ENCODE measurements at regions not wholly inside any gene's neighbourhood (a gene's known extent, or its start where the extent isn't known, plus 50 kb on each side); places are given as distances from the start of the nearest gene placed in this dataset.

- peaks cover 8% of the 10 kb centered on the region for H3K4me1 ChIP-seq (ENCODE audit: insufficient read depth)
- no peaks in the 10 kb centered on the region for H3K9me2 ChIP-seq (ENCODE audit: insufficient read depth)
- no peaks in the 10 kb centered on the region for H3K36me3 ChIP-seq (ENCODE audit: insufficient read depth)
- H3K27me3 ChIP-seq (ENCODE audit: insufficient read depth), result no peaks in the 10 kb centered on the region
- ATAC-seq, result no peak
- no peak for DNase-seq (ENCODE audit: low spot score)
- no peaks in the 10 kb centered on the region for H3K9me3 Mint-ChIP-seq
- H2AFZ ChIP-seq, result no peak overlapping the region
- no peak overlapping the region for H3K27ac Mint-ChIP-seq
- H3K36me3 Mint-ChIP-seq (ENCODE audit: low read depth), result no peaks in the 10 kb centered on the region
- peaks cover 3% of the 10 kb centered on the region for H3K27me3 Mint-ChIP-seq (ENCODE audit: insufficient read depth, low read depth, poor library complexity)
- H3K4me3 Mint-ChIP-seq, result no peak overlapping the region
- H3K79me2 ChIP-seq (replicated peaks; ENCODE audit: insufficient read depth), result no peaks in the 10 kb centered on the region
- no peak overlapping the region for H3K4me2 ChIP-seq
- no peak overlapping the region for H3K27ac ChIP-seq (ENCODE audit: low read depth)
- TF ChIP-seq, protein P1, sequence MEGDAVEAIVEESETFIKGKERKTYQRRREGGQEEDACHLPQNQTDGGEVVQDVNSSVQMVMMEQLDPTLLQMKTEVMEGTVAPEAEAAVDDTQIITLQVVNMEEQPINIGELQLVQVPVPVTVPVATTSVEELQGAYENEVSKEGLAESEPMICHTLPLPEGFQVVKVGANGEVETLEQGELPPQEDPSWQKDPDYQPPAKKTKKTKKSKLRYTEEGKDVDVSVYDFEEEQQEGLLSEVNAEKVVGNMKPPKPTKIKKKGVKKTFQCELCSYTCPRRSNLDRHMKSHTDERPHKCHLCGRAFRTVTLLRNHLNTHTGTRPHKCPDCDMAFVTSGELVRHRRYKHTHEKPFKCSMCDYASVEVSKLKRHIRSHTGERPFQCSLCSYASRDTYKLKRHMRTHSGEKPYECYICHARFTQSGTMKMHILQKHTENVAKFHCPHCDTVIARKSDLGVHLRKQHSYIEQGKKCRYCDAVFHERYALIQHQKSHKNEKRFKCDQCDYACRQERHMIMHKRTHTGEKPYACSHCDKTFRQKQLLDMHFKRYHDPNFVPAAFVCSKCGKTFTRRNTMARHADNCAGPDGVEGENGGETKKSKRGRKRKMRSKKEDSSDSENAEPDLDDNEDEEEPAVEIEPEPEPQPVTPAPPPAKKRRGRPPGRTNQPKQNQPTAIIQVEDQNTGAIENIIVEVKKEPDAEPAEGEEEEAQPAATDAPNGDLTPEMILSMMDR (conservative IDR thresholded peaks at IDR 0.05; ENCODE audit: low read depth in 2 of 2), result no peak
- TF ChIP-seq ETS1 (IDR thresholded peaks at IDR 0.05) (no peak), NANOG (IDR thresholded peaks at IDR 0.05; ENCODE audit: borderline replicate concordance) (no peak), CREB1 (CRISPR knock-in tag; IDR thresholded peaks at IDR 0.05; ENCODE audit: low read depth) (no peak), POLR2AphosphoS5 (IDR thresholded peaks at IDR 0.05; ENCODE audit: low read depth) (no peak), JUNB (IDR thresholded peaks at IDR 0.05; ENCODE audit: unreplicated experiment) (no peak), ZNF331 (CRISPR knock-in tag; IDR thresholded peaks at IDR 0.05; ENCODE audit: low read depth) (no peak), STAT1 (IDR thresholded peaks at IDR 0.05; ENCODE audit: unreplicated experiment) (no peak), ZNF114 (CRISPR knock-in tag; IDR thresholded peaks at IDR 0.05) (no peak), EZH2phosphoT487 (IDR thresholded peaks at IDR 0.05; ENCODE audit: unreplicated experiment) (no peak), REST (IDR thresholded peaks at IDR 0.05; ENCODE audit: unreplicated experiment) (no peak), EZH2 (IDR thresholded peaks at IDR 0.05; ENCODE audit: low read depth, unreplicated experiment) (no peak)
- TF ChIP-seq, protein P2, sequence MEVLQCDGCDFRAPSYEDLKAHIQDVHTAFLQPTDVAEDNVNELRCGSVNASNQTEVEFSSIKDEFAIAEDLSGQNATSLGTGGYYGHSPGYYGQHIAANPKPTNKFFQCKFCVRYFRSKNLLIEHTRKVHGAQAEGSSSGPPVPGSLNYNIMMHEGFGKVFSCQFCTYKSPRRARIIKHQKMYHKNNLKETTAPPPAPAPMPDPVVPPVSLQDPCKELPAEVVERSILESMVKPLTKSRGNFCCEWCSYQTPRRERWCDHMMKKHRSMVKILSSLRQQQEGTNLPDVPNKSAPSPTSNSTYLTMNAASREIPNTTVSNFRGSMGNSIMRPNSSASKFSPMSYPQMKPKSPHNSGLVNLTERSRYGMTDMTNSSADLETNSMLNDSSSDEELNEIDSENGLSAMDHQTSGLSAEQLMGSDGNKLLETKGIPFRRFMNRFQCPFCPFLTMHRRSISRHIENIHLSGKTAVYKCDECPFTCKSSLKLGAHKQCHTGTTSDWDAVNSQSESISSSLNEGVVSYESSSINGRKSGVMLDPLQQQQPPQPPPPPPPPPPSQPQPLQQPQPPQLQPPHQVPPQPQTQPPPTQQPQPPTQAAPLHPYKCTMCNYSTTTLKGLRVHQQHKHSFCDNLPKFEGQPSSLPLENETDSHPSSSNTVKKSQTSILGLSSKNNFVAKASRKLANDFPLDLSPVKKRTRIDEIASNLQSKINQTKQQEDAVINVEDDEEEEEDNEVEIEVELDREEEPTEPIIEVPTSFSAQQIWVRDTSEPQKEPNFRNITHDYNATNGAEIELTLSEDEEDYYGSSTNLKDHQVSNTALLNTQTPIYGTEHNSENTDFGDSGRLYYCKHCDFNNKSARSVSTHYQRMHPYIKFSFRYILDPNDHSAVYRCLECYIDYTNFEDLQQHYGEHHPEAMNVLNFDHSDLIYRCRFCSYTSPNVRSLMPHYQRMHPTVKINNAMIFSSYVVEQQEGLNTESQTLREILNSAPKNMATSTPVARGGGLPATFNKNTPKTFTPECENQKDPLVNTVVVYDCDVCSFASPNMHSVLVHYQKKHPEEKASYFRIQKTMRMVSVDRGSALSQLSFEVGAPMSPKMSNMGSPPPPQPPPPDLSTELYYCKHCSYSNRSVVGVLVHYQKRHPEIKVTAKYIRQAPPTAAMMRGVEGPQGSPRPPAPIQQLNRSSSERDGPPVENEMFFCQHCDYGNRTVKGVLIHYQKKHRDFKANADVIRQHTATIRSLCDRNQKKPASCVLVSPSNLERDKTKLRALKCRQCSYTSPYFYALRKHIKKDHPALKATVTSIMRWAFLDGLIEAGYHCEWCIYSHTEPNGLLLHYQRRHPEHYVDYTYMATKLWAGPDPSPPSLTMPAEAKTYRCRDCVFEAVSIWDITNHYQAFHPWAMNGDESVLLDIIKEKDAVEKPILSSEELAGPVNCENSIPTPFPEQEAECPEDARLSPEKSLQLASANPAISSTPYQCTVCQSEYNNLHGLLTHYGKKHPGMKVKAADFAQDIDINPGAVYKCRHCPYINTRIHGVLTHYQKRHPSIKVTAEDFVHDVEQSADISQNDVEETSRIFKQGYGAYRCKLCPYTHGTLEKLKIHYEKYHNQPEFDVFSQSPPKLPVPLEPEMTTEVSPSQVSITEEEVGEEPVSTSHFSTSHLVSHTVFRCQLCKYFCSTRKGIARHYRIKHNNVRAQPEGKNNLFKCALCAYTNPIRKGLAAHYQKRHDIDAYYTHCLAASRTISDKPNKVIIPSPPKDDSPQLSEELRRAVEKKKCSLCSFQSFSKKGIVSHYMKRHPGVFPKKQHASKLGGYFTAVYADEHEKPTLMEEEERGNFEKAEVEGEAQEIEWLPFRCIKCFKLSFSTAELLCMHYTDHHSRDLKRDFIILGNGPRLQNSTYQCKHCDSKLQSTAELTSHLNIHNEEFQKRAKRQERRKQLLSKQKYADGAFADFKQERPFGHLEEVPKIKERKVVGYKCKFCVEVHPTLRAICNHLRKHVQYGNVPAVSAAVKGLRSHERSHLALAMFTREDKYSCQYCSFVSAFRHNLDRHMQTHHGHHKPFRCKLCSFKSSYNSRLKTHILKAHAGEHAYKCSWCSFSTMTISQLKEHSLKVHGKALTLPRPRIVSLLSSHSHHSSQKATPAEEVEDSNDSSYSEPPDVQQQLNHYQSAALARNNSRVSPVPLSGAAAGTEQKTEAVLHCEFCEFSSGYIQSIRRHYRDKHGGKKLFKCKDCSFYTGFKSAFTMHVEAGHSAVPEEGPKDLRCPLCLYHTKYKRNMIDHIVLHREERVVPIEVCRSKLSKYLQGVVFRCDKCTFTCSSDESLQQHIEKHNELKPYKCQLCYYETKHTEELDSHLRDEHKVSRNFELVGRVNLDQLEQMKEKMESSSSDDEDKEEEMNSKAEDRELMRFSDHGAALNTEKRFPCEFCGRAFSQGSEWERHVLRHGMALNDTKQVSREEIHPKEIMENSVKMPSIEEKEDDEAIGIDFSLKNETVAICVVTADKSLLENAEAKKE (CRISPR knock-in tag; IDR thresholded peaks at IDR 0.05), result no peak
- H4K20me1 ChIP-seq (replicated peaks; ENCODE audit: insufficient read depth), result no peaks in the 10 kb centered on the region
- H3K4me1 Mint-ChIP-seq, result peaks cover 12% of the 10 kb centered on the region; the same call in 2 of the 3 replicates
- no peaks in the 10 kb centered on the region for H3F3A ChIP-seq (replicated peaks; ENCODE audit: low read depth)
- H3K4me3 ChIP-seq, result no peak overlapping the region
Observed at GRCh38 chr10:28873540-28873939, 196.2 kb downstream of the BAMBI start.

Data from GM23338 (cell line).